ENCODE measurements at regions not wholly inside any gene's neighbourhood (a gene's known extent, or its start where the extent isn't known, plus 50 kb on each side); places are given as distances from the start of the nearest gene placed in this dataset.

DNA sequence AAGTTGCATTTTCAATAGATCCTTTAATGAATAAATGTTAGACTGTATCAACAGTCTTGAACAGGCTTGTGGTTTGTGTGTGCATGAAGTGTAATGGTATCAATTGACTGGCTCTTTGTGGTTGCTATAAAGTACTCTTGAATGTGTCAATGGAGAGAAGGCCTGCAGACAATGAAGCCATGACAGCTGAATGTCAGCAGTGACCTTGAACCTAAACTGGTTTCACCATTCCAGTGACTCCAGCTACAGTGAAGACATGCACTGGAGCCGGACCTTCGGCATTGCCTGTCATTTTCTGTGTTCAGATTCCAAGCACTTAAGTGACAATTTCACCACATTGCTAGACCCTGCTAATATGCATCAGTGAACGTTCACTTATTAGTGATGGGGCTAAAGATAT is 276.0 kb upstream of the TMEM161B start:
- Histone ChIP-seq H3K36me3 (ENCODE audit: insufficient read depth, low read length) (no peaks in the 10 kb centered on the region), H3K9ac (ENCODE audit: low read depth, low read length) (no peak overlapping the region), H3K9me3 (ENCODE audit: control insufficient read depth, insufficient read depth, low read length) (no peaks in the 10 kb centered on the region), H3K4me1 (ENCODE audit: insufficient read depth, low read length) (no peaks in the 10 kb centered on the region)

DNA sequence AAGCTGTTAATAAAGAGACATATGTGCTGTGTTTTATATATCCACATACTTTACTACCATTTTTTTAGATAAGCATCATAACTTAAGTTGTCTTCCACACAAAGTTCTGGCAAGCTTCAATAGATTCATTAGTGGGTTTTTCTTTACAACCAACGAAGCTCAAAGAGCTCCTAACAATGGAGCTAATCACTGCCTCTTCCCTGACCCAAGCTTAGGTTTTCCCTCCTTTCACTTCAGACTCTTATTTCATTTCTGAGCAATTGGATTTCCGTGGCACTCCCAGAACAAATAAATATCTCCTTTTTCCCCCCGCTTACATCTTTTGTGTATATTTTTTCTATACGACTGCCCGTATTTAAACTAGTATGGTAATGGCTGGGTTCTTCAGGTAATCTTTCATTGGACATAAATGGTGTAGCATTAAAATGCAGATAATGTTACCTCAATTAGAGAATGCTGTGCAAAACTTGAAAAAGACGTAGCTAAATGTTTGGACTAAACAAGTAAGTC is 275.5 kb upstream of the TMEM161B start:
- H3K4me1 ChIP-seq (ENCODE audit: insufficient read depth, low read length), result no peaks in the 10 kb centered on the region
- H3K9me3 ChIP-seq (ENCODE audit: control insufficient read depth, insufficient read depth, low read length), result no peaks in the 10 kb centered on the region
- no peaks in the 10 kb centered on the region for H3K36me3 ChIP-seq (ENCODE audit: insufficient read depth, low read length)
- no peak overlapping the region for H3K9ac ChIP-seq (ENCODE audit: low read depth, low read length)

DNA sequence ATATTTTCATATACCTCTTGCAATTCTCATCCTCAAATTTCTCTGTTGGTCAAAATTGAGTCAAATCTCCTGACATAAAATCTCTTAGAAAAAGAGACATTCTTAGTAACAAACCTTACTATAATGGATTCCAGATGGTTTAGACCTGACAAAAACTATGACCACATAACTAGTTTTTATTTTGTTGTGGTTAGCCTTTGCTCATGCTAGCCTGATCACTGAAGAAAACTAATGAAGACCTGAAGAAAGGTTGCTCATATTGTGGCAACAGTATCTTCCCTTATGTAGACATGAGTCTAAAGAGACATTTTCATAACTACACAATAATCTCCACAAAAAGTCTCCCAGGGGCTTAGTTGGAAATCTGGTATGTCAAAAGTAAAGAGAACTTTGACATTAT is 274.1 kb upstream of the TMEM161B start:
- no peaks in the 10 kb centered on the region for H3K9me3 ChIP-seq (ENCODE audit: control insufficient read depth, insufficient read depth, low read length)

DNA sequence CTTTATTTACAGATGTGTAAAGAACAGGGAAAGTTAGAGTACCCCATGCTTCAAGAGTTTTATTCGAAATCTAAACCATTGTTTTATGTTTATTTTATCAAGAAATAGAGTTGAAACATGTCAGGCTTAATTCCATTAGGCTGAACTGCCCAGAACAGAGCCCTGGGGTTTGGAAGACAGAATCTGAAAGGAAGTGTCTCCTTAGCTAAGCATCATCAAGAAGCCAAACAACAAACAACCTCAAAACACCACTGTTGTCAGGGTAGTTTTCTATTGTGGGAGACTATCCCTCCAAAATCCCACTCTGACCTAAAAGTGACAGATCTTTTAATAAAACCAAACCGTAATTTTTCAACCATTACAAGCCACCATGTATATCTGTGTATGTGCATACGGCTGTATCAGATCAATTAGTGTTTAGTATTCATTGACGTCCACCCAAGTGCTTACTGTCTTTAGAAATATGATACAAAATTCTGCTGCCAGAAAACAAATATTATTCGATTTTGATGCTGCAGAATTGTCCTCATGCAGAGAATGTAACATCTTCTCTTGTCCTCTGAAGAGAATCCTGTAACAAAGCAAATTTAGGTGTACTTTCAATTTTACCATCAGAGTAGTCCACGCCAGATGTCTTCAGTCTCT is 271.9 kb upstream of the TMEM161B start:
- no peak overlapping the region for H3K9ac ChIP-seq (ENCODE audit: low read depth, low read length)
- H3K4me1 ChIP-seq (ENCODE audit: insufficient read depth, low read length), result no peaks in the 10 kb centered on the region
- no peaks in the 10 kb centered on the region for H3K9me3 ChIP-seq (ENCODE audit: control insufficient read depth, insufficient read depth, low read length)
- H3K36me3 ChIP-seq (ENCODE audit: insufficient read depth, low read length), result no peaks in the 10 kb centered on the region

More for the DNA sequence above, 274.1 kb upstream of the TMEM161B start:
- H3K9ac ChIP-seq (ENCODE audit: low read depth, low read length), result no peak overlapping the region
- H3K4me1 ChIP-seq (ENCODE audit: insufficient read depth, low read length), result no peaks in the 10 kb centered on the region
- no peaks in the 10 kb centered on the region for H3K36me3 ChIP-seq (ENCODE audit: insufficient read depth, low read length)

GRCh38 chr5:88539693-88540365 is 271.2 kb upstream of the TMEM161B start:
- no peaks in the 10 kb centered on the region for H3K9me3 ChIP-seq (ENCODE audit: control insufficient read depth, insufficient read depth, low read length)
- no peak overlapping the region for H3K9ac ChIP-seq (ENCODE audit: low read depth, low read length)
- no peaks in the 10 kb centered on the region for H3K36me3 ChIP-seq (ENCODE audit: insufficient read depth, low read length)
- H3K4me1 ChIP-seq (ENCODE audit: insufficient read depth, low read length), result no peaks in the 10 kb centered on the region

- no peak overlapping the region for H3K9ac ChIP-seq (ENCODE audit: low read depth, low read length)
- H3K9me3 ChIP-seq (ENCODE audit: control insufficient read depth, insufficient read depth, low read length), result no peaks in the 10 kb centered on the region
- H3K4me1 ChIP-seq (ENCODE audit: insufficient read depth, low read length), result no peaks in the 10 kb centered on the region
- H3K36me3 ChIP-seq (ENCODE audit: insufficient read depth, low read length), result no peaks in the 10 kb centered on the region
Measured at GRCh38 chr5:88539026-88539425, 270.4 kb upstream of the TMEM161B start.

DNA sequence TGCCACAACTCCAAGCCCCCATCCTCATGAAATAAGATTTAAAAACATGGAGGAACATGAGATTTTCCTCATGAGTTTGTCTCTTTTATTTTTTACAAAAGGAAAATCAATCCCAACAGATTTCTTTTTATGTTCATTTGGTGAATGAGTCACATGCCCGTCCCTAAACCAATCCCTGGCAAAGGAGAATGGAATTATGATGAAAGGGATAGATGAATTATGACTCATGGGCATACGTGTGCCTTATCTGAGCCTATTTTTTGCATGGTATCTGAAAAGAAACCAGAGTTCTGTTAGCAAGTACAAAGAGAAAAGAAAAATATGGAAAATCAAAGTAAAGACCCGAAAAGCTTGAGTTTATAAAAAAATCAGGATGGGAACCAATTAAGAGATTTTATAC is 267.5 kb upstream of the TMEM161B start:
- Histone ChIP-seq H3K36me3 (ENCODE audit: insufficient read depth, low read length) (no peaks in the 10 kb centered on the region), H3K4me1 (ENCODE audit: insufficient read depth, low read length) (no peaks in the 10 kb centered on the region), H3K9me3 (ENCODE audit: control insufficient read depth, insufficient read depth, low read length) (no peaks in the 10 kb centered on the region), H3K9ac (ENCODE audit: low read depth, low read length) (no peak overlapping the region)

DNA sequence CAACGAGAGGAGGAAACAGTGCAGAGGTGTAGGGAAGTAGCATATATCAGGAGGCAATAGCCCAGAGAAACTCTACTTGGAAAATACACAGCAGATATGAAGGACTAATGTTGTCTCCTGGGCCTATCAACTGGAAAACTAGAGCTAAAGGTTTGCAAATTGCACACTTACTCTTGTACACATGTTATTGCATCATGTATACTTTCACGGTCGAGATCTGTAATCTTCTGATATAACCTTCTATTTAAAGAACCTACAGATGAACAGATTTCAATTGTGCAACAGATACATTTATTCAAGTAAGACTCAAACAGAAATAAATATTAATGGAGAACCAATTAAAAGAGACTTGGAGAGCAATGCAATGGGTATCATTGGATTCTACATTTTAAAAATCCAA is 256.3 kb upstream of the TMEM161B start:
- no peaks in the 10 kb centered on the region for H3K36me3 ChIP-seq (ENCODE audit: insufficient read depth, low read length)
- no peaks in the 10 kb centered on the region for H3K9me3 ChIP-seq (ENCODE audit: control insufficient read depth, insufficient read depth, low read length)
- no peaks in the 10 kb centered on the region for H3K4me1 ChIP-seq (ENCODE audit: insufficient read depth, low read length)
- H3K9ac ChIP-seq (ENCODE audit: low read depth, low read length), result no peak overlapping the region

GRCh38 chr5:88519066-88519465 is 250.4 kb upstream of the TMEM161B start:
- Histone ChIP-seq H3K9ac (ENCODE audit: low read depth, low read length) (no peak overlapping the region), H3K36me3 (ENCODE audit: insufficient read depth, low read length) (no peaks in the 10 kb centered on the region), H3K9me3 (ENCODE audit: control insufficient read depth, insufficient read depth, low read length) (no peaks in the 10 kb centered on the region), H3K4me1 (ENCODE audit: insufficient read depth, low read length) (no peaks in the 10 kb centered on the region)

GRCh38 chr5:88518131-88519016 is 249.7 kb upstream of the TMEM161B start:
- no peaks in the 10 kb centered on the region for H3K9me3 ChIP-seq (ENCODE audit: control insufficient read depth, insufficient read depth, low read length)
- H3K9ac ChIP-seq (ENCODE audit: low read depth, low read length), result no peak overlapping the region
- no peaks in the 10 kb centered on the region for H3K36me3 ChIP-seq (ENCODE audit: insufficient read depth, low read length)

GRCh38 chr5:88515881-88516819 is 247.5 kb upstream of the TMEM161B start:
- Histone ChIP-seq H3K9ac (ENCODE audit: low read depth, low read length) (no peak overlapping the region), H3K9me3 (ENCODE audit: control insufficient read depth, insufficient read depth, low read length) (no peaks in the 10 kb centered on the region), H3K36me3 (ENCODE audit: insufficient read depth, low read length) (no peaks in the 10 kb centered on the region), H3K4me1 (ENCODE audit: insufficient read depth, low read length) (no peaks in the 10 kb centered on the region)

More at GRCh38 chr5:88518131-88519016, 249.7 kb upstream of the TMEM161B start:
- no peaks in the 10 kb centered on the region for H3K4me1 ChIP-seq (ENCODE audit: insufficient read depth, low read length)

GRCh38 chr5:88515068-88515467 is 246.4 kb upstream of the TMEM161B start:
- Histone ChIP-seq H3K9ac (ENCODE audit: low read depth, low read length) (no peak overlapping the region), H3K4me1 (ENCODE audit: insufficient read depth, low read length) (no peaks in the 10 kb centered on the region), H3K9me3 (ENCODE audit: control insufficient read depth, insufficient read depth, low read length) (no peaks in the 10 kb centered on the region), H3K36me3 (ENCODE audit: insufficient read depth, low read length) (no peaks in the 10 kb centered on the region)

GRCh38 chr5:88509403-88509802 is 240.8 kb upstream of the TMEM161B start:
- H3K9ac ChIP-seq (ENCODE audit: low read depth, low read length), result no peak overlapping the region
- H3K9me3 ChIP-seq (ENCODE audit: control insufficient read depth, insufficient read depth, low read length), result no peaks in the 10 kb centered on the region
- no peaks in the 10 kb centered on the region for H3K4me1 ChIP-seq (ENCODE audit: insufficient read depth, low read length)
- no peaks in the 10 kb centered on the region for H3K36me3 ChIP-seq (ENCODE audit: insufficient read depth, low read length)

- H3K9ac ChIP-seq (ENCODE audit: low read depth, low read length), result no peak overlapping the region
- H3K4me1 ChIP-seq (ENCODE audit: insufficient read depth, low read length), result no peaks in the 10 kb centered on the region; the same call in 1 of the 2 replicates
- no peaks in the 10 kb centered on the region for H3K9me3 ChIP-seq (ENCODE audit: control insufficient read depth, insufficient read depth, low read length)
- no peaks in the 10 kb centered on the region for H3K36me3 ChIP-seq (ENCODE audit: insufficient read depth, low read length)
Measured at GRCh38 chr5:88507261-88507660, 238.6 kb upstream of the TMEM161B start.

Data from ES-I3 (cell line).